DOHH2 (cell line): ENCODE measurements at regions not wholly inside any gene's neighbourhood (a gene's known extent, or its start where the extent isn't known, plus 50 kb on each side); places are given as distances from the start of the nearest gene placed in this dataset.

Experiments used
- H3F3A ChIP-seq: fragments of 200-600 bp; sonication (generic), shearing (Covaris generic); 2 replicates; pipeline ENCODE4 v1.6.0; 2016; ENCODE audit warnings: antibody characterized with exemption, mild to moderate bottlenecking; ENCODE audit not compliant: control insufficient read depth, insufficient read depth
- H3K27ac ChIP-seq: fragments of 200-600 bp; sonication (generic); 2 replicates; pipeline ENCODE4 v1.5.1; 2014; ENCODE audit warnings: low read depth, mild to moderate bottlenecking, low read length, moderate library complexity
- H3K27me3 ChIP-seq: fragments of 200-600 bp; sonication (generic); 2 replicates; pipeline ENCODE4 v1.6.1; 2014; ENCODE audit warnings: mild to moderate bottlenecking, low read length, mixed read lengths; ENCODE audit not compliant: control insufficient read depth
- H3K36me3 ChIP-seq: fragments of 200-600 bp; sonication (generic); 2 replicates; pipeline ENCODE4 v1.6.1; 2014; ENCODE audit warnings: mild to moderate bottlenecking, low read length, moderate library complexity, mixed read lengths; ENCODE audit not compliant: control insufficient read depth
- H3K4me1 ChIP-seq: fragments of 200-600 bp; sonication (generic); 2 replicates; pipeline ENCODE4 v1.6.1; 2014; ENCODE audit warnings: mild to moderate bottlenecking, low read length, mixed read lengths; ENCODE audit not compliant: control insufficient read depth
- H3K4me2 ChIP-seq: fragments of 200-600 bp; sonication (generic); 2 replicates; pipeline ENCODE4 v1.6.0; 2014; ENCODE audit warnings: mild to moderate bottlenecking, low read length, moderate library complexity
- H3K4me3 ChIP-seq: fragments of 200-600 bp; sonication (generic); 2 replicates; pipeline ENCODE4 v1.5.1; 2014; ENCODE audit warnings: mild to moderate bottlenecking, low read length, mixed read lengths
- H3K79me2 ChIP-seq: fragments of 200-600 bp; sonication (generic); 2 replicates; pipeline ENCODE4 v1.6.1; 2014; ENCODE audit warnings: mild to moderate bottlenecking, low read length, mixed read lengths; ENCODE audit not compliant: control insufficient read depth
- H3K9me2 ChIP-seq: fragments of 200-600 bp; sonication (generic); replicated peaks from 2 replicates; pipeline ENCODE4 v1.6.1; 2014; ENCODE audit warnings: mild to moderate bottlenecking, low read length, mixed read lengths; ENCODE audit not compliant: control insufficient read depth
- H3K9me3 ChIP-seq: fragments of 200-600 bp; sonication (generic); 2 replicates; pipeline ENCODE4 v1.6.1; 2014; ENCODE audit warnings: antibody characterized with exemption, low read length, mixed read lengths; ENCODE audit not compliant: control insufficient read depth, insufficient read depth
- H4K20me1 ChIP-seq: fragments of 200-600 bp; sonication (generic); 2 replicates; pipeline ENCODE4 v1.6.0; 2014; ENCODE audit warnings: low read depth, mild to moderate bottlenecking, antibody characterized with exemption, low read length, moderate library complexity; ENCODE audit not compliant: control insufficient read depth, insufficient read depth
- CTCF ChIP-seq: fragments of 200-600 bp; sonication (generic); IDR thresholded peaks from one replicate; pipeline ENCODE4 v1.5.1; 2014; ENCODE audit warnings: antibody characterized with exemption, mild to moderate bottlenecking, low read depth, low read length; ENCODE audit not compliant: poor library complexity, severe bottlenecking
- EZH2phosphoT487 ChIP-seq: fragments of 200-600 bp; sonication (generic); IDR thresholded peaks from 2 replicates; pipeline ENCODE4 v1.6.1; 2017; ENCODE audit warnings: borderline replicate concordance, mild to moderate bottlenecking, antibody characterized with exemption, low read length, moderate library complexity, mixed read lengths

- H3K27ac ChIP-seq = no peak overlapping the region
- H3K9me2 ChIP-seq = no peaks in the 10 kb centered on the region
- no peaks in the 10 kb centered on the region for H3K27me3 ChIP-seq
- peaks cover 6% of the 10 kb centered on the region for H3K4me1 ChIP-seq
- no peak overlapping the region for H3K4me3 ChIP-seq
- no peaks in the 10 kb centered on the region for H3K79me2 ChIP-seq
- H3K4me2 ChIP-seq = no peak overlapping the region
- H3K36me3 ChIP-seq = no peaks in the 10 kb centered on the region
- H4K20me1 ChIP-seq = no peaks in the 10 kb centered on the region
- no peaks in the 10 kb centered on the region for H3F3A ChIP-seq
- no peaks in the 10 kb centered on the region for H3K9me3 ChIP-seq
- no peak for TF ChIP-seq EZH2phosphoT487
- no peak for TF ChIP-seq CTCF
Observed at GRCh38 chr2:150284116-150284515, 203.4 kb downstream of the RND3 start.

GRCh38 chr2:150282771-150283371 is 204.6 kb downstream of the RND3 start:
- peaks cover 6% of the 10 kb centered on the region for H3K4me1 ChIP-seq
- no peak overlapping the region for H3K4me3 ChIP-seq
- H3K36me3 ChIP-seq = no peaks in the 10 kb centered on the region
- no peak overlapping the region for H3K4me2 ChIP-seq
- no peaks in the 10 kb centered on the region for H3K9me2 ChIP-seq
- no peaks in the 10 kb centered on the region for H3F3A ChIP-seq
- no peaks in the 10 kb centered on the region for H3K27me3 ChIP-seq
- no peaks in the 10 kb centered on the region for H4K20me1 ChIP-seq
- TF ChIP-seq CTCF = no peak
- TF ChIP-seq EZH2phosphoT487 = no peak
- no peaks in the 10 kb centered on the region for H3K9me3 ChIP-seq
- no peak overlapping the region for H3K27ac ChIP-seq
- no peaks in the 10 kb centered on the region for H3K79me2 ChIP-seq

GRCh38 chr2:150282357-150282756 is 205.1 kb downstream of the RND3 start:
- TF ChIP-seq CTCF (no peak), EZH2phosphoT487 (no peak)
- no peak overlapping the region for H3K27ac ChIP-seq
- no peaks in the 10 kb centered on the region for H3F3A ChIP-seq
- H3K36me3 ChIP-seq = no peaks in the 10 kb centered on the region
- peaks cover 6% of the 10 kb centered on the region for H3K4me1 ChIP-seq
- H3K79me2 ChIP-seq = no peaks in the 10 kb centered on the region
- no peaks in the 10 kb centered on the region for H3K9me2 ChIP-seq
- no peaks in the 10 kb centered on the region for H3K9me3 ChIP-seq
- H3K4me2 ChIP-seq = no peak overlapping the region
- no peaks in the 10 kb centered on the region for H4K20me1 ChIP-seq
- H3K4me3 ChIP-seq = no peak overlapping the region
- no peaks in the 10 kb centered on the region for H3K27me3 ChIP-seq
